T-helper 1 cell treated with Interleukin-12 subunit alpha and Interleukin-12 subunit beta and Interleukin-4 antibody, amounts not matched to agents 30 μg/mL and 1 μg/mL, for 36 hours (primary cell): ENCODE measurements at regions not wholly inside any gene's neighbourhood (a gene's known extent, or its start where the extent isn't known, plus 50 kb on each side); places are given as distances from the start of the nearest gene placed in this dataset.

Experiments used
- H3K27ac Mint-ChIP-seq: one replicate; pipeline ENCODE4 v1.8.0; 2021; ENCODE audit warnings: mild to moderate bottlenecking, mixed read lengths
- H3K27me3 Mint-ChIP-seq: one replicate; pipeline ENCODE4 v1.8.0; 2021; ENCODE audit warnings: low read depth, mixed read lengths
- H3K36me3 Mint-ChIP-seq: one replicate; pipeline ENCODE4 v1.8.0; 2021; ENCODE audit warnings: low read depth, mixed read lengths
- H3K4me1 Mint-ChIP-seq: one replicate; pipeline ENCODE4 v1.8.0; 2021; ENCODE audit warnings: low read depth, mixed read lengths
- H3K4me3 Mint-ChIP-seq: one replicate; pipeline ENCODE4 v1.8.0; 2021; ENCODE audit warnings: mild to moderate bottlenecking, moderate library complexity, mixed read lengths
- H3K9me3 Mint-ChIP-seq: one replicate; pipeline ENCODE4 v1.8.0; 2021; ENCODE audit warnings: mixed read lengths

- Mint-ChIP-seq H3K27ac (no peak overlapping the region), H3K4me1 (no peaks in the 10 kb centered on the region), H3K4me3 (no peak overlapping the region), H3K27me3 (peaks cover 14% of the 10 kb centered on the region), H3K9me3 (no peaks in the 10 kb centered on the region), H3K36me3 (no peaks in the 10 kb centered on the region)
Observed at GRCh38 chr2:19575641-19576040, 217.2 kb upstream of the OSR1 start.

- no peaks in the 10 kb centered on the region for H3K36me3 Mint-ChIP-seq
- H3K27ac Mint-ChIP-seq, result no peak overlapping the region
- peaks cover 14% of the 10 kb centered on the region for H3K27me3 Mint-ChIP-seq
- no peaks in the 10 kb centered on the region for H3K4me1 Mint-ChIP-seq
- no peaks in the 10 kb centered on the region for H3K9me3 Mint-ChIP-seq
- no peak overlapping the region for H3K4me3 Mint-ChIP-seq
Observed at GRCh38 chr2:19574778-19575260, 216.4 kb upstream of the OSR1 start.

- Mint-ChIP-seq H3K9me3 (no peaks in the 10 kb centered on the region), H3K27me3 (peaks cover 14% of the 10 kb centered on the region), H3K36me3 (no peaks in the 10 kb centered on the region), H3K27ac (no peak overlapping the region), H3K4me3 (no peak overlapping the region), H3K4me1 (no peaks in the 10 kb centered on the region)
Observed at GRCh38 chr2:19573784-19574183, 215.4 kb upstream of the OSR1 start.

GRCh38 chr2:19571773-19572172, 213.3 kb upstream of the OSR1 start:
- H3K27me3 Mint-ChIP-seq, result peaks cover 8% of the 10 kb centered on the region
- H3K9me3 Mint-ChIP-seq, result no peaks in the 10 kb centered on the region
- H3K36me3 Mint-ChIP-seq, result no peaks in the 10 kb centered on the region
- no peak overlapping the region for H3K27ac Mint-ChIP-seq
- H3K4me3 Mint-ChIP-seq, result no peak overlapping the region
- H3K4me1 Mint-ChIP-seq, result no peaks in the 10 kb centered on the region

- H3K4me3 Mint-ChIP-seq, result no peak overlapping the region
- no peaks in the 10 kb centered on the region for H3K36me3 Mint-ChIP-seq
- H3K27ac Mint-ChIP-seq, result no peak overlapping the region
- H3K9me3 Mint-ChIP-seq, result no peaks in the 10 kb centered on the region
- H3K27me3 Mint-ChIP-seq, result peaks cover 4% of the 10 kb centered on the region
- no peaks in the 10 kb centered on the region for H3K4me1 Mint-ChIP-seq
Observed at GRCh38 chr2:19569300-19569791, 210.9 kb upstream of the OSR1 start.

GRCh38 chr2:19568809-19569208, 210.4 kb upstream of the OSR1 start:
- H3K4me1 Mint-ChIP-seq, result no peaks in the 10 kb centered on the region
- H3K4me3 Mint-ChIP-seq, result no peak overlapping the region
- no peak overlapping the region for H3K27ac Mint-ChIP-seq
- no peaks in the 10 kb centered on the region for H3K36me3 Mint-ChIP-seq
- peaks cover 3% of the 10 kb centered on the region for H3K27me3 Mint-ChIP-seq
- no peaks in the 10 kb centered on the region for H3K9me3 Mint-ChIP-seq

GRCh38 chr2:19560785-19561184, 202.4 kb upstream of the OSR1 start:
- Mint-ChIP-seq H3K4me1 (peaks cover 6% of the 10 kb centered on the region), H3K27ac (no peak overlapping the region), H3K9me3 (no peaks in the 10 kb centered on the region), H3K4me3 (no peak overlapping the region), H3K36me3 (no peaks in the 10 kb centered on the region), H3K27me3 (peaks cover 8% of the 10 kb centered on the region)

- Mint-ChIP-seq H3K27me3 (peaks cover 10% of the 10 kb centered on the region), H3K4me3 (no peak overlapping the region), H3K4me1 (peaks cover 6% of the 10 kb centered on the region), H3K9me3 (no peaks in the 10 kb centered on the region), H3K36me3 (no peaks in the 10 kb centered on the region), H3K27ac (no peak overlapping the region)
Observed at GRCh38 chr2:19559596-19560240, 201.3 kb upstream of the OSR1 start.

- Mint-ChIP-seq H3K9me3 (no peaks in the 10 kb centered on the region), H3K27ac (no peak overlapping the region), H3K4me1 (peaks cover 6% of the 10 kb centered on the region), H3K4me3 (no peak overlapping the region), H3K27me3 (peaks cover 7% of the 10 kb centered on the region), H3K36me3 (no peaks in the 10 kb centered on the region)
Observed at GRCh38 chr2:19556648-19557047, 198.2 kb upstream of the OSR1 start.

- Mint-ChIP-seq H3K4me1 (peaks cover 2% of the 10 kb centered on the region), H3K36me3 (no peaks in the 10 kb centered on the region), H3K4me3 (no peak overlapping the region), H3K9me3 (no peaks in the 10 kb centered on the region), H3K27ac (no peak overlapping the region), H3K27me3 (peaks cover 12% of the 10 kb centered on the region)
Observed at GRCh38 chr2:19554520-19554919, 196.1 kb upstream of the OSR1 start.

GRCh38 chr2:19552270-19552669, 193.8 kb upstream of the OSR1 start:
- H3K36me3 Mint-ChIP-seq, result no peaks in the 10 kb centered on the region
- peaks cover 12% of the 10 kb centered on the region for H3K27me3 Mint-ChIP-seq
- no peak overlapping the region for H3K27ac Mint-ChIP-seq
- H3K9me3 Mint-ChIP-seq, result no peaks in the 10 kb centered on the region
- no peaks in the 10 kb centered on the region for H3K4me1 Mint-ChIP-seq
- H3K4me3 Mint-ChIP-seq, result no peak overlapping the region

GRCh38 chr2:19550750-19551149, 192.3 kb upstream of the OSR1 start:
- Mint-ChIP-seq H3K27me3 (peaks cover 7% of the 10 kb centered on the region), H3K36me3 (no peaks in the 10 kb centered on the region), H3K9me3 (no peaks in the 10 kb centered on the region), H3K4me3 (no peak overlapping the region), H3K4me1 (no peaks in the 10 kb centered on the region), H3K27ac (no peak overlapping the region)

GRCh38 chr2:19549821-19550220, 191.4 kb upstream of the OSR1 start:
- H3K9me3 Mint-ChIP-seq, result no peaks in the 10 kb centered on the region
- H3K27ac Mint-ChIP-seq, result no peak overlapping the region
- H3K4me3 Mint-ChIP-seq, result no peak overlapping the region
- no peaks in the 10 kb centered on the region for H3K36me3 Mint-ChIP-seq
- H3K4me1 Mint-ChIP-seq, result no peaks in the 10 kb centered on the region
- H3K27me3 Mint-ChIP-seq, result peaks cover 6% of the 10 kb centered on the region

GRCh38 chr2:19548116-19548515, 189.7 kb upstream of the OSR1 start:
- Mint-ChIP-seq H3K9me3 (no peaks in the 10 kb centered on the region), H3K4me3 (no peak overlapping the region), H3K27me3 (peaks cover 6% of the 10 kb centered on the region), H3K27ac (no peak overlapping the region), H3K4me1 (no peaks in the 10 kb centered on the region), H3K36me3 (no peaks in the 10 kb centered on the region)

GRCh38 chr2:19547321-19547720, 188.9 kb upstream of the OSR1 start:
- no peak overlapping the region for H3K27ac Mint-ChIP-seq
- H3K4me1 Mint-ChIP-seq, result no peaks in the 10 kb centered on the region
- peaks cover 6% of the 10 kb centered on the region for H3K27me3 Mint-ChIP-seq
- H3K4me3 Mint-ChIP-seq, result no peak overlapping the region
- H3K36me3 Mint-ChIP-seq, result no peaks in the 10 kb centered on the region
- H3K9me3 Mint-ChIP-seq, result no peaks in the 10 kb centered on the region

- H3K4me1 Mint-ChIP-seq, result no peaks in the 10 kb centered on the region
- no peaks in the 10 kb centered on the region for H3K9me3 Mint-ChIP-seq
- H3K36me3 Mint-ChIP-seq, result no peaks in the 10 kb centered on the region
- no peak overlapping the region for H3K4me3 Mint-ChIP-seq
- H3K27ac Mint-ChIP-seq, result no peak overlapping the region
- peaks cover 5% of the 10 kb centered on the region for H3K27me3 Mint-ChIP-seq
Observed at GRCh38 chr2:19545507-19545906, 187.1 kb upstream of the OSR1 start.
